H9 (cell line): ENCODE measurements at regions not wholly inside any gene's neighbourhood (a gene's known extent, or its start where the extent isn't known, plus 50 kb on each side); places are given as distances from the start of the nearest gene placed in this dataset.

Experiments
- DNase-seq: peaks from one replicate; pipeline ENCODE4 v3.0.0-alpha.2; 2017
- H2AFZ ChIP-seq: one replicate; pipeline ENCODE4 v1.6.1; 2013; ENCODE audit warnings: mild to moderate bottlenecking, low read length, control low read depth, moderate library complexity
- H2AK5ac ChIP-seq: 2 replicates; pipeline ENCODE4 v1.6.1; 2013; ENCODE audit warnings: low read length, control low read depth, mixed read lengths; ENCODE audit not compliant: insufficient read length
- H2BK120ac ChIP-seq: one replicate; pipeline ENCODE4 v1.6.1; 2013; ENCODE audit warnings: low read depth, mild to moderate bottlenecking, low read length, control low read depth, inconsistent platforms; ENCODE audit not compliant: poor library complexity, severe bottlenecking
- H2BK12ac ChIP-seq: 2 replicates; pipeline ENCODE4 v1.6.1; 2013; ENCODE audit warnings: low read length, control low read depth, mixed read lengths, low read depth; ENCODE audit not compliant: insufficient read length
- H2BK15ac ChIP-seq: 2 replicates; pipeline ENCODE4 v1.6.1; 2013; ENCODE audit warnings: low read depth, low read length, control low read depth
- H2BK20ac ChIP-seq: one replicate; pipeline ENCODE4 v1.6.1; 2013; ENCODE audit warnings: low read depth, mild to moderate bottlenecking, low read length, control low read depth, inconsistent platforms; ENCODE audit not compliant: poor library complexity, severe bottlenecking
- H2BK5ac ChIP-seq: 2 replicates; pipeline ENCODE4 v1.6.1; 2013; ENCODE audit warnings: low read length, control low read depth, mixed read lengths; ENCODE audit not compliant: insufficient read length
- H3K14ac ChIP-seq: 2 replicates; pipeline ENCODE4 v1.6.1; 2013; ENCODE audit warnings: low read length, control low read depth; ENCODE audit not compliant: insufficient read depth
- H3K18ac ChIP-seq: 2 replicates; pipeline ENCODE4 v1.6.1; 2013; ENCODE audit warnings: low read depth, mild to moderate bottlenecking, mixed read lengths, low read length, control low read depth; ENCODE audit not compliant: insufficient read length
- H3K23ac ChIP-seq: 2 replicates; pipeline ENCODE4 v1.6.1; 2013; ENCODE audit warnings: low read length, control low read depth, mixed read lengths, low read depth; ENCODE audit not compliant: insufficient read length
- H3K23me2 ChIP-seq: 2 replicates; pipeline ENCODE4 v1.6.1; 2013; ENCODE audit warnings: low read depth, mild to moderate bottlenecking, mixed read lengths, low read length, control low read depth; ENCODE audit not compliant: insufficient read length, poor library complexity, severe bottlenecking
- H3K27ac ChIP-seq: 2 replicates; pipeline ENCODE4 v1.5.1; 2013; ENCODE audit warnings: low read length, control low read depth, mixed read lengths, low read depth; ENCODE audit not compliant: insufficient read length
- H3K27me3 ChIP-seq: 2 replicates; pipeline ENCODE4 v1.6.1; 2013; ENCODE audit warnings: low read length, control low read depth, inconsistent platforms; ENCODE audit not compliant: insufficient read depth
- H3K4ac ChIP-seq: 2 replicates; pipeline ENCODE4 v1.6.1; 2013; ENCODE audit warnings: low read depth, mild to moderate bottlenecking, control low read depth, inconsistent platforms, low read length, moderate library complexity
- H3K4me1 ChIP-seq: 2 replicates; pipeline ENCODE4 v1.6.1; 2013; ENCODE audit warnings: low read length, control low read depth, inconsistent platforms; ENCODE audit not compliant: insufficient read depth
- H3K4me2 ChIP-seq: 2 replicates; pipeline ENCODE4 v1.6.1; 2013; ENCODE audit warnings: low read length, control low read depth, mixed read lengths; ENCODE audit not compliant: insufficient read length, insufficient read depth
- H3K56ac ChIP-seq: 2 replicates; pipeline ENCODE4 v1.6.1; 2013; ENCODE audit warnings: low read depth, mild to moderate bottlenecking, mixed read lengths, low read length, control low read depth; ENCODE audit not compliant: insufficient read length
- H3K79me1 ChIP-seq: 2 replicates; pipeline ENCODE4 v1.6.1; 2013; ENCODE audit warnings: low read depth, mild to moderate bottlenecking, moderate library complexity, low read length, control low read depth, inconsistent platforms; ENCODE audit not compliant: insufficient read depth, poor library complexity, severe bottlenecking
- H3K79me2 ChIP-seq: 2 replicates; pipeline ENCODE4 v1.6.1; 2013; ENCODE audit warnings: low read length, control low read depth, inconsistent platforms; ENCODE audit not compliant: insufficient read depth
- H3K9ac ChIP-seq: 2 replicates; pipeline ENCODE4 v1.6.1; 2013; ENCODE audit warnings: low read length, control low read depth, mixed read lengths; ENCODE audit not compliant: insufficient read length; ENCODE audit errors: extremely low read depth
- H3K9me3 ChIP-seq: one replicate; pipeline ENCODE4 v1.6.1; 2013; ENCODE audit warnings: low read depth, low read length, inconsistent platforms; ENCODE audit not compliant: control insufficient read depth
- H3T11ph ChIP-seq: one replicate; pipeline ENCODE4 v1.6.1; 2013; ENCODE audit warnings: mild to moderate bottlenecking, low read length, control low read depth, inconsistent platforms
- H4K20me1 ChIP-seq: one replicate; pipeline ENCODE4 v1.6.1; 2013; ENCODE audit not compliant: control insufficient read depth, insufficient read length, insufficient read depth
- H4K5ac ChIP-seq: 2 replicates; pipeline ENCODE4 v1.6.1; 2013; ENCODE audit warnings: low read depth, mild to moderate bottlenecking, mixed read lengths, low read length, control low read depth; ENCODE audit not compliant: insufficient read length
- H4K8ac ChIP-seq: replicated peaks from 2 replicates; pipeline ENCODE4 v1.6.1; 2013; ENCODE audit warnings: low read length, control low read depth, mixed read lengths, low read depth; ENCODE audit not compliant: insufficient read length
- H4K91ac ChIP-seq: 2 replicates; pipeline ENCODE4 v1.6.1; 2013; ENCODE audit warnings: low read depth, mild to moderate bottlenecking, moderate library complexity, mixed read lengths, low read length, control low read depth; ENCODE audit not compliant: insufficient read length
- H3K27ac Mint-ChIP-seq, 3 experiments: 2 replicates in 2 of 3; 3 replicates in 1 of 3; pipeline ENCODE4 v1.8.0; 2020 to 2021; ENCODE audit warnings: mixed read lengths in 3 of 3, mild to moderate bottlenecking in 1 of 3, moderate library complexity in 1 of 3
- H3K27me3 Mint-ChIP-seq: 2 replicates; pipeline ENCODE4 v1.8.0; 2021; ENCODE audit warnings: low read depth, mild to moderate bottlenecking, moderate library complexity, mixed read lengths
- H3K36me3 Mint-ChIP-seq, 3 experiments: 2 replicates in 2 of 3; 3 replicates in 1 of 3; pipeline ENCODE4 v1.8.0; 2020 to 2021; ENCODE audit warnings: low read depth in 3 of 3, mixed read lengths in 3 of 3; ENCODE audit not compliant: insufficient read depth in 1 of 3
- H3K4me1 Mint-ChIP-seq, 2 experiments: 2 replicates each; pipeline ENCODE4 v1.8.0; 2020; ENCODE audit warnings: mixed read lengths in 2 of 2
- H3K4me3 Mint-ChIP-seq, 2 experiments: 2 replicates in 1 of 2; 3 replicates in 1 of 2; pipeline ENCODE4 v1.8.0; 2020 to 2021; ENCODE audit warnings: mild to moderate bottlenecking in 2 of 2, mixed read lengths in 2 of 2, moderate library complexity in 1 of 2
- H3K9me3 Mint-ChIP-seq, 2 experiments: 2 replicates in 1 of 2; 3 replicates in 1 of 2; pipeline ENCODE4 v1.8.0; 2020; ENCODE audit warnings: mild to moderate bottlenecking in 2 of 2, mixed read lengths in 2 of 2, moderate library complexity in 1 of 2
- CTCF ChIP-seq: fragments of 200-600 bp; sonication (generic); conservative IDR thresholded peaks from 3 replicates; pipeline ENCODE4 v1.8.0; 2021; ENCODE audit warnings: antibody characterized with exemption, mild to moderate bottlenecking
- WGBS: extraction: QIAGEN DNeasy Blood & Tissue Kit; methylation state at CpG from one replicate; pipeline ENCODE4 v1.1.7; 2013; ENCODE audit warnings: missing lambda C conversion rate, low lambda C conversion rate, mixed read lengths; ENCODE audit not compliant: insufficient read length; ENCODE audit errors: extremely low coverage; 5-methylcytosine and 5-hydroxymethylcytosine counted together

GRCh38 chrX:26442340-26442739 lies 226.4 kb downstream of the MAGEB5 start:
- Histone ChIP-seq H3K23me2 (no peaks in the 10 kb centered on the region), H3K79me1 (no peaks in the 10 kb centered on the region), H3K14ac (no peak overlapping the region), H3T11ph (no peak overlapping the region), H3K4me2 (no peak overlapping the region), H2AFZ (no peak overlapping the region), H3K27me3 (no peaks in the 10 kb centered on the region), H3K4me1 (no peaks in the 10 kb centered on the region), H3K4ac (no peak overlapping the region), H4K91ac (no peak overlapping the region), H2BK12ac (no peak overlapping the region), H3K79me2 (no peaks in the 10 kb centered on the region), H2BK20ac (no peak overlapping the region), H4K20me1 (no peaks in the 10 kb centered on the region), H3K27ac (no peak overlapping the region), H3K23ac (no peak overlapping the region), H2BK15ac (no peak overlapping the region), H3K18ac (no peak overlapping the region), H2BK5ac (no peak overlapping the region), H4K8ac (no peak overlapping the region), H3K56ac (no peak overlapping the region), H2AK5ac (no peak overlapping the region), H3K9me3 (no peaks in the 10 kb centered on the region), H4K5ac (no peak overlapping the region), H3K9ac (no peak overlapping the region), H2BK120ac (no peak overlapping the region)
- TF ChIP-seq CTCF, result peak; percentile 82; the same call in 2 of the 3 replicates
- Mint-ChIP-seq H3K27ac (no peak overlapping the region), H3K9me3 (peaks cover 30 to 43% of the 10 kb centered on the region in 2 experiments), H3K4me3 (no peak overlapping the region), H3K4me1 (peaks cover 7 to 14% of the 10 kb centered on the region in 2 experiments), H3K27me3 (no peaks in the 10 kb centered on the region), H3K36me3 (no peaks in the 10 kb centered on the region; a peak in 1 of 7 replicates)
- no peak for DNase-seq
- no CpG with 5 or more reads among the region's 1 CpG for WGBS
